ENCODE measurements at regions not wholly inside any gene's neighbourhood (a gene's known extent, or its start where the extent isn't known, plus 50 kb on each side); places are given as distances from the start of the nearest gene placed in this dataset.

- TF ChIP-seq CHD7 (IDR thresholded peaks at IDR 0.05; ENCODE audit: insufficient replicate concordance, low read length) = no peak
Measured at GRCh38 chr2:60070196-60070595, 483.3 kb downstream of the BCL11A start (continued).
